ENCODE measurements at regions not wholly inside any gene's neighbourhood (a gene's known extent, or its start where the extent isn't known, plus 50 kb on each side); places are given as distances from the start of the nearest gene placed in this dataset.

DNA sequence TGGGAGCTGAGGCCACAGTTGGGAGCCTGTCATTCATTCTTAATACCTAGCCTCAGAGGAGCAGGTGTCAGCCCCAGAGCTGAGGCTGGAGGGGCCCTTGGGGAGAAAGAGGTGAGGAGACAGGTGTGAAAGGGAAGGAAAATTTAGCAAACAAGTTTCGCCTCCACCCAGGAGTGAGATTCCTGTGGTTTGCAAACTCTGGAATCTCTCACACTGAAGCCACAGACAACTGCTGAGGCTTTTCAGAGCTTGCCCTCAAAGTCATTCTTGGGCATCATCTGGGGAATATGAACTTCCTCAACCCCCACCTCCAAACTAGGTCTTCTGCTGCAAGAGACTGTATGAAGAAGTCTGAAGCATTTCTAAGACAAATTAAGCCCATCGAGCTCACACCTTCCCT is 589.5 kb upstream of the TBX3 start:
- H3K4me3 ChIP-seq (ENCODE audit: low read length): no peak overlapping the region
- no peaks in the 10 kb centered on the region for H3K4me1 ChIP-seq (ENCODE audit: low read length)
- no peak for DNase-seq
- H3K27me3 ChIP-seq (ENCODE audit: low read length): no peaks in the 10 kb centered on the region
- H3K36me3 ChIP-seq (ENCODE audit: insufficient read depth, low read length): no peaks in the 10 kb centered on the region
- no peaks in the 10 kb centered on the region for H3K9me3 ChIP-seq (ENCODE audit: low read length)
- no peak overlapping the region for H2AFZ ChIP-seq (ENCODE audit: low read length)
- no peaks in the 10 kb centered on the region for H4K20me1 ChIP-seq (ENCODE audit: insufficient read depth, low read depth, low read length)
- H3K27ac ChIP-seq (ENCODE audit: low read length): no peak overlapping the region
- no peak overlapping the region for H3K4me2 ChIP-seq (ENCODE audit: low read depth, low read length, poor library complexity, severe bottlenecking)
- H3K79me2 ChIP-seq (ENCODE audit: low read length): no peaks in the 10 kb centered on the region
- no peaks in the 10 kb centered on the region for H3K9me2 ChIP-seq (replicated peaks; ENCODE audit: insufficient read depth, low read length)
- no peak overlapping the region for H3K9ac ChIP-seq (ENCODE audit: low read length)

- Histone ChIP-seq H3K4me2 (ENCODE audit: low read depth, low read length, poor library complexity, severe bottlenecking) (no peak overlapping the region), H3K36me3 (ENCODE audit: insufficient read depth, low read length) (no peaks in the 10 kb centered on the region), H4K20me1 (ENCODE audit: insufficient read depth, low read depth, low read length) (no peaks in the 10 kb centered on the region), H3K9me3 (ENCODE audit: low read length) (no peaks in the 10 kb centered on the region), H3K27ac (ENCODE audit: low read length) (no peak overlapping the region), H3K27me3 (ENCODE audit: low read length) (no peaks in the 10 kb centered on the region), H3K79me2 (ENCODE audit: low read length) (no peaks in the 10 kb centered on the region), H3K9me2 (replicated peaks; ENCODE audit: insufficient read depth, low read length) (no peaks in the 10 kb centered on the region; the same call in 1 of the 2 replicates), H3K4me3 (ENCODE audit: low read length) (no peak overlapping the region), H2AFZ (ENCODE audit: low read length) (no peak overlapping the region), H3K4me1 (ENCODE audit: low read length) (no peaks in the 10 kb centered on the region), H3K9ac (ENCODE audit: low read length) (no peak overlapping the region)
- no peak for DNase-seq
Observed at GRCh38 chr12:115268451-115268850, 584.5 kb upstream of the TBX3 start.

DNA sequence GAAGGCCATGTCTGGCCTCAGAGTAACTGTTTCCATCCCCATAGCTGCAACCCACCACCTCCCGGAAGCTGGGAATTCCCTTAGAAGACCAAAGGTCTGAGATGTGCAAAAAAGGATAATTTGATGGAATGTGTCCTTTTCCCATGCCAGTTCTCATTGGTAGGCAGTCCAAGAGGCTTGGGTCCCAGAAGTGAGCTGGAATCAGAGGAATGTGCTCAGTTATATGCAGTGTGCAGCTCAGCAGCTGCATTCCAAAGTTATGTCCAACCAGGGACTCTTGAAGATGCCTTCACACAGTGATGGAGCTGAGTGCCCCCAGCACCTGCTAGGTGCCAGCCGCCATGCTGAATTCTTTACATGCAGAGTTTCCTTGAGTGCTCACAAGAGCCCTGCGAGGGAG is 583.9 kb upstream of the TBX3 start:
- H3K4me3 ChIP-seq (ENCODE audit: low read length): no peak overlapping the region
- H3K27me3 ChIP-seq (ENCODE audit: low read length): no peaks in the 10 kb centered on the region
- H3K9me2 ChIP-seq (replicated peaks; ENCODE audit: insufficient read depth, low read length): no peaks in the 10 kb centered on the region; the same call in 1 of the 2 replicates
- H3K4me1 ChIP-seq (ENCODE audit: low read length): no peaks in the 10 kb centered on the region
- H3K27ac ChIP-seq (ENCODE audit: low read length): no peak overlapping the region
- H3K9ac ChIP-seq (ENCODE audit: low read length): no peak overlapping the region
- no peaks in the 10 kb centered on the region for H4K20me1 ChIP-seq (ENCODE audit: insufficient read depth, low read depth, low read length)
- no peaks in the 10 kb centered on the region for H3K36me3 ChIP-seq (ENCODE audit: insufficient read depth, low read length)
- no peak overlapping the region for H3K4me2 ChIP-seq (ENCODE audit: low read depth, low read length, poor library complexity, severe bottlenecking)
- no peak for DNase-seq
- no peaks in the 10 kb centered on the region for H3K79me2 ChIP-seq (ENCODE audit: low read length)
- H3K9me3 ChIP-seq (ENCODE audit: low read length): no peaks in the 10 kb centered on the region
- no peak overlapping the region for H2AFZ ChIP-seq (ENCODE audit: low read length)

- H3K9me2 ChIP-seq (replicated peaks; ENCODE audit: insufficient read depth, low read length): no peaks in the 10 kb centered on the region; the same call in 1 of the 2 replicates
- H3K27ac ChIP-seq (ENCODE audit: low read length): no peak overlapping the region
- H2AFZ ChIP-seq (ENCODE audit: low read length): no peak overlapping the region
- no peaks in the 10 kb centered on the region for H3K36me3 ChIP-seq (ENCODE audit: insufficient read depth, low read length)
- H3K4me1 ChIP-seq (ENCODE audit: low read length): no peaks in the 10 kb centered on the region
- no peak overlapping the region for H3K9ac ChIP-seq (ENCODE audit: low read length)
- no peak for DNase-seq
- no peaks in the 10 kb centered on the region for H3K9me3 ChIP-seq (ENCODE audit: low read length)
- H3K79me2 ChIP-seq (ENCODE audit: low read length): no peaks in the 10 kb centered on the region
- no peaks in the 10 kb centered on the region for H3K27me3 ChIP-seq (ENCODE audit: low read length)
- no peak overlapping the region for H3K4me3 ChIP-seq (ENCODE audit: low read length)
- H3K4me2 ChIP-seq (ENCODE audit: low read depth, low read length, poor library complexity, severe bottlenecking): no peak overlapping the region
- H4K20me1 ChIP-seq (ENCODE audit: insufficient read depth, low read depth, low read length): no peaks in the 10 kb centered on the region
Observed at GRCh38 chr12:115267464-115267863, 583.5 kb upstream of the TBX3 start.

GRCh38 chr12:115264605-115265004 is 580.6 kb upstream of the TBX3 start:
- no peak overlapping the region for H2AFZ ChIP-seq (ENCODE audit: low read length)
- H3K27ac ChIP-seq (ENCODE audit: low read length): no peak overlapping the region
- no peaks in the 10 kb centered on the region for H3K9me3 ChIP-seq (ENCODE audit: low read length)
- no peaks in the 10 kb centered on the region; the same call in 1 of the 2 replicates for H3K9me2 ChIP-seq (replicated peaks; ENCODE audit: insufficient read depth, low read length)
- H3K4me2 ChIP-seq (ENCODE audit: low read depth, low read length, poor library complexity, severe bottlenecking): no peak overlapping the region
- H4K20me1 ChIP-seq (ENCODE audit: insufficient read depth, low read depth, low read length): no peaks in the 10 kb centered on the region
- no peak for DNase-seq
- H3K36me3 ChIP-seq (ENCODE audit: insufficient read depth, low read length): no peaks in the 10 kb centered on the region
- H3K4me1 ChIP-seq (ENCODE audit: low read length): no peaks in the 10 kb centered on the region
- no peaks in the 10 kb centered on the region for H3K79me2 ChIP-seq (ENCODE audit: low read length)
- no peak overlapping the region for H3K9ac ChIP-seq (ENCODE audit: low read length)
- no peak overlapping the region for H3K4me3 ChIP-seq (ENCODE audit: low read length)
- no peaks in the 10 kb centered on the region for H3K27me3 ChIP-seq (ENCODE audit: low read length)

GRCh38 chr12:115261691-115262398 is 577.9 kb upstream of the TBX3 start:
- Histone ChIP-seq H3K27me3 (ENCODE audit: low read length) (no peaks in the 10 kb centered on the region), H3K27ac (ENCODE audit: low read length) (no peak overlapping the region), H2AFZ (ENCODE audit: low read length) (no peak overlapping the region), H3K4me1 (ENCODE audit: low read length) (no peaks in the 10 kb centered on the region), H3K79me2 (ENCODE audit: low read length) (no peaks in the 10 kb centered on the region), H4K20me1 (ENCODE audit: insufficient read depth, low read depth, low read length) (no peaks in the 10 kb centered on the region), H3K4me2 (ENCODE audit: low read depth, low read length, poor library complexity, severe bottlenecking) (no peak overlapping the region), H3K36me3 (ENCODE audit: insufficient read depth, low read length) (no peaks in the 10 kb centered on the region), H3K9me2 (replicated peaks; ENCODE audit: insufficient read depth, low read length) (no peaks in the 10 kb centered on the region; the same call in 1 of the 2 replicates), H3K9me3 (ENCODE audit: low read length) (no peaks in the 10 kb centered on the region), H3K9ac (ENCODE audit: low read length) (no peak overlapping the region), H3K4me3 (ENCODE audit: low read length) (no peak overlapping the region)
- DNase-seq: no peak

DNA sequence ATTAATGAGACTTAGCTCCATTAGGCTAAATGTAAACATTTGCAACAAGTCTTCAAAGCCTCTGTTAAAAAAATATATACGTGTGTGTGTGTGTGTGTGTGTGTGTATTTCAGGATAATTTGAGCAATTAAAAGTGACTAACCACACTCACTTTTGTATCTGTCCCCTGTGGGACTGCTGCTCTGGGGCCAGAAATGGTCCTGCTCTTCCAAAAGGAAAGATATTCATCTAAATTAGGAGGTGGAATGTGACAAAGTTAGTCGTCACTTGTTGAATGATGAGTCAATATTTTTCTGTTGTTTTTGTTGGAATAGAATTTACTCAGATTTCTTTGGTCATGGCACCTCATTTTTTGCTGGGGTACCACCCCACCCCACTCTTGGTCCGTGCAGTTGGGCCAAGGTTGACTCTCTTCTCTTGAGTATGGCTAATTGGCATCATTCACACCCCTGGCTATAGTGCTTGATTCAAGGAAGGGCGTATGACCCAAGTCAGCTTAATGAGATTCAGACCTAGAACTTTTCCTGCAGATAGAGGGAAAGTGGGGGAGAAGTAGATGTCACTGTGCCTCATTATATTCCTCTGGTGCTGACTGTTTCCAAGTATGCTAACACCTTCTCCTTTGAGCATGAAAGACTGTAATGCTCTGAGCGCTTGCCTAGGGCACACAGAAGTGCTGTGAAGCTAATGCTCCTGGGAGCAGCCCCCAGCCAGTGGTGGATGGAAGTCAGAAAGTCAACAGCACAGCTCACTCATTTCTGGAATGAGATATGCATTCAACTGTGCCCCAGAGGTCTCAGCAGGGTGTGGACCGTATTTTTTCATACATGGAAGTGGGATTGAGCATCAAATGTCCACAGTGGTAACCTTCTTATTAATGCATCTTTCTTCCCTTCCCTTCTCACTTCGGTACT is 577.0 kb upstream of the TBX3 start:
- Histone ChIP-seq H3K4me1 (ENCODE audit: low read length) (no peaks in the 10 kb centered on the region), H3K4me2 (ENCODE audit: low read depth, low read length, poor library complexity, severe bottlenecking) (no peak overlapping the region), H3K9me2 (replicated peaks; ENCODE audit: insufficient read depth, low read length) (no peaks in the 10 kb centered on the region; the same call in 1 of the 2 replicates), H3K27ac (ENCODE audit: low read length) (no peak overlapping the region), H3K9me3 (ENCODE audit: low read length) (no peaks in the 10 kb centered on the region), H3K9ac (ENCODE audit: low read length) (no peak overlapping the region), H4K20me1 (ENCODE audit: insufficient read depth, low read depth, low read length) (no peaks in the 10 kb centered on the region), H3K27me3 (ENCODE audit: low read length) (no peaks in the 10 kb centered on the region), H3K79me2 (ENCODE audit: low read length) (no peaks in the 10 kb centered on the region), H3K36me3 (ENCODE audit: insufficient read depth, low read length) (no peaks in the 10 kb centered on the region), H2AFZ (ENCODE audit: low read length) (no peak overlapping the region), H3K4me3 (ENCODE audit: low read length) (no peak overlapping the region)
- DNase-seq: no peak

DNA sequence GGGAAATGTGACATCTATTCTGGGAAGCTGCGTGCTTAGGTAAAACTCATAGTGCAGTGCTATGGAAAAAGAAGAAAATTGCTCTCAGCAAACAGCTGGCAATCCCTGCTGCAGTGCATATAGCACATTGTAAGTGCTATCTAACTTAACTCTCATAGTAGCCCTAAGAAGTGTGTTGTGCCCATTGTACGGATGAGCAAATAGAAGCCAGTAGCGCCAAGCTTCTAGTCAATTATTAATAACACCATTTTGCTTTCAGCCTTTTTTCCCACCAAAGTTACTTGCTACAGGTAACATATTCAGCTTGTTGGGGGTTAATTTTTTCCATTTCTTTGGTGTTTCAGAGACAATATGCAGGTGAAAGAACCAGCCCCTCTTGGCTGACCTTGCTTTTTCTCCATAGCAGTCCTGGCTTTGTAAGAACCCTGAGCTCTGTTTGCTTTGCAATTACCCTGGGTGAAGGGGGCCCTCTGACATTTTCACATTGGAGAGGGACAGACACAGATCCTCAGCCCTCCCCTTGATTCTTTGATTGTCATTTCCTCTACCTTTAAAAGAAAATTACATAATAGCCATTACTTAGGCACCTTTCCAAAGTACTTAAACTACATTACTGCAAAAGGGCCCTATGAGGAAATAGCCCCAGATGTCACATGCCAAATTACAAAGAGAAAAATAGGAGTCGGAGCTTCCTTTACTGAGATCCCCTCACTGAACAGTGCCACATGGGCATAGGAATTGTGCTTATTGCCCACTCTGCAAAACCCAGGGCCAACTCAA is 576.2 kb upstream of the TBX3 start:
- no peak overlapping the region for H2AFZ ChIP-seq (ENCODE audit: low read length)
- H3K9me2 ChIP-seq (replicated peaks; ENCODE audit: insufficient read depth, low read length): no peaks in the 10 kb centered on the region; the same call in 1 of the 2 replicates
- H3K36me3 ChIP-seq (ENCODE audit: insufficient read depth, low read length): no peaks in the 10 kb centered on the region
- no peaks in the 10 kb centered on the region for H3K27me3 ChIP-seq (ENCODE audit: low read length)
- no peaks in the 10 kb centered on the region for H3K9me3 ChIP-seq (ENCODE audit: low read length)
- no peak overlapping the region for H3K4me2 ChIP-seq (ENCODE audit: low read depth, low read length, poor library complexity, severe bottlenecking)
- H3K9ac ChIP-seq (ENCODE audit: low read length): no peak overlapping the region
- DNase-seq: no peak
- H3K79me2 ChIP-seq (ENCODE audit: low read length): no peaks in the 10 kb centered on the region
- no peaks in the 10 kb centered on the region for H3K4me1 ChIP-seq (ENCODE audit: low read length)
- H3K27ac ChIP-seq (ENCODE audit: low read length): no peak overlapping the region
- H4K20me1 ChIP-seq (ENCODE audit: insufficient read depth, low read depth, low read length): no peaks in the 10 kb centered on the region
- no peak overlapping the region for H3K4me3 ChIP-seq (ENCODE audit: low read length)

Measured in Karpas-422 (cell line).